ENCODE measurements at regions not wholly inside any gene's neighbourhood (a gene's known extent, or its start where the extent isn't known, plus 50 kb on each side); places are given as distances from the start of the nearest gene placed in this dataset.

DNA sequence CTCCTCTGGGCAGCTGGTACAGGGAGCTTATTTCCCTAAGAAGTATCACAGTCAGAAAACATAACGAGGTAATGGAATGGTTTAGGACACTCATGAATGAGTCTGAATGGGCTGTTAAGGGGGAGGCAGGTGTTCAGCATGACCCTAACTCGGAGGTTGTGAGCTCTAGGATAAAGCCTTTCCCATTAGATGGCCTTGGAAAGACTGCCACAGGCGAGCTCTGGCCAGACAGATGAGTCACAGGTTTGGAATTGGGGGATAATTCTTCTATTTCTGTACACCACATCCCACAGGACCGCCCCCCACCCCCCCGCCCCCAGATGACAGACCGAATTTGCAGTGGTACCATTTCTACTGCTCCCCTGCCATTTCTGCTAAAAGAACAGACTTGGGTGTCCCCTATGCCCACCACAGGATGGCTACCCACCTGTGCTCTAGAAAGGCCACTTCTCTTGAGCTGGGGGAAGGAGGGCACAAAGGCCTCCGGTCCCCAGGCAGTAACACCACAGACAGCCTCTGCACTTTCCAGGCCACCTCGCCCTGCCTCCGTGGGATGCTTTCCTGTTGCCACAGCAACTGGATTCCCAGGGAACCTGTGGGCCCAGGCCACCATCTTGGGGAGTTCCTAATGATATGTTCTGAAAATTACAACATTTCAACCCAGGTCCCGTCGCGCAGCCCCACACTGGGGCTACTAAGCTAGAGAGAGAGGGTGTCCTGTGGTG lies 76.7 kb downstream of the TRIM29 start:
- Histone ChIP-seq H3K9me3 (ENCODE audit: control insufficient read depth in 2 of 2, low read length in 2 of 2) (no peaks in the 10 kb centered on the region), H3K4me3 (ENCODE audit: low read length in 2 of 2) (no peak overlapping the region), H3K9ac (ENCODE audit: low read depth in 1 of 2, low read length in 2 of 2) (no peak overlapping the region), H3K4me1 (ENCODE audit: control insufficient read depth in 2 of 2, insufficient read depth in 2 of 2, low read length in 2 of 2) (no peaks in the 10 kb centered on the region), H3K27me3 (ENCODE audit: control insufficient read depth in 2 of 2, insufficient read depth in 2 of 2, low read length in 2 of 2) (peaks cover 4 to 5% of the 10 kb centered on the region in 2 donors), H3K27ac (ENCODE audit: low read depth in 2 of 2, low read length in 2 of 2) (no peak overlapping the region), H3K36me3 (ENCODE audit: control insufficient read depth in 2 of 2, insufficient read depth in 2 of 2, low read length in 2 of 2) (no peaks in the 10 kb centered on the region)

DNA sequence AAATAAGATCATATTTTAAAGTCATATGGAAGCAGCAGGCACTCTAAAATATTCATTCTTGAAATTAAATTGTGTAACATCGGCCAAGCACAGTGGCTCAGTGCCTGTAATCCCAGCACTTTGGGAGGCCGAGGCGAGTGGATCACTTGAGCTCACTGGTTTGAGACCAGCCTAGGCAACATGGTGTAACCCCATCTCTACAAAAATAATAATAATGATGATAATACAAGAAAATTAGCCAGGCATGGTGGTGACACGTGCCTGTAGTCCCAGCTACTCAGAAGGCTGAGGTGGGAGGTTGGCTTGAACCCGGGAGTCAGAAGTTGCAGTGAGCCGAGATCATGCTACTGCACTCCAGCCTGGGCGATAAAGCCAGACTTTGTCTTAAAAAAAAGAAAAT lies 77.4 kb downstream of the TRIM29 start:
- Histone ChIP-seq H3K36me3 (ENCODE audit: control insufficient read depth in 2 of 2, insufficient read depth in 2 of 2, low read length in 2 of 2) (no peaks in the 10 kb centered on the region), H3K4me3 (ENCODE audit: low read length in 2 of 2) (no peak overlapping the region), H3K27me3 (ENCODE audit: control insufficient read depth in 2 of 2, insufficient read depth in 2 of 2, low read length in 2 of 2) (peaks cover 4 to 5% of the 10 kb centered on the region in 2 donors), H3K9me3 (ENCODE audit: control insufficient read depth in 2 of 2, low read length in 2 of 2) (no peaks in the 10 kb centered on the region), H3K4me1 (ENCODE audit: control insufficient read depth in 2 of 2, insufficient read depth in 2 of 2, low read length in 2 of 2) (no peaks in the 10 kb centered on the region), H3K9ac (ENCODE audit: low read depth in 1 of 2, low read length in 2 of 2) (no peak overlapping the region), H3K27ac (ENCODE audit: low read depth in 2 of 2, low read length in 2 of 2) (no peak overlapping the region)

DNA sequence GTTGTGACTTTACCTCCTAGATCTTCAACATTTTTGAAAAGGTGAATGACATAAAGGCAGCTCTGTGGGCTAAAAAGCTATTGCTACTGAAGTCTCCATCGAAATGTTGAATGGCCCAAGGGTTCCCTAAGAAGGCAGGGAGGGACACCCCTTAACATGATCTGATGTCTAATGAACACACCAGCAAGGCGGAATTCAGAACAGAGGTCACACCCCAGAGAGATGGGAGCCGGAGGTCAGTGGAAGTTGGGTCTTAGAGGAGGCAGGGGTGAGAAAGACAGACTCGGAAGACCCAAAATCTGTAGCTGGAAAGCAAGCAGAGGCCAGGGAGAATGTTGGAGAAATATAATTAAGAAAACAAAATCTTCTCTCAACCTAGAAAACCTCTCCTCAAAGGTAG lies 79.0 kb downstream of the TRIM29 start:
- Histone ChIP-seq H3K27me3 (ENCODE audit: control insufficient read depth in 2 of 2, insufficient read depth in 2 of 2, low read length in 2 of 2) (peaks cover 4% of the 10 kb centered on the region in 2 donors), H3K4me1 (ENCODE audit: control insufficient read depth in 2 of 2, insufficient read depth in 2 of 2, low read length in 2 of 2) (no peaks in the 10 kb centered on the region), H3K4me3 (ENCODE audit: low read length in 2 of 2) (no peak overlapping the region), H3K9me3 (ENCODE audit: control insufficient read depth in 2 of 2, low read length in 2 of 2) (no peaks in the 10 kb centered on the region), H3K27ac (ENCODE audit: low read depth in 2 of 2, low read length in 2 of 2) (no peak overlapping the region), H3K9ac (ENCODE audit: low read depth in 1 of 2, low read length in 2 of 2) (no peak overlapping the region), H3K36me3 (ENCODE audit: control insufficient read depth in 2 of 2, insufficient read depth in 2 of 2, low read length in 2 of 2) (no peaks in the 10 kb centered on the region)

DNA sequence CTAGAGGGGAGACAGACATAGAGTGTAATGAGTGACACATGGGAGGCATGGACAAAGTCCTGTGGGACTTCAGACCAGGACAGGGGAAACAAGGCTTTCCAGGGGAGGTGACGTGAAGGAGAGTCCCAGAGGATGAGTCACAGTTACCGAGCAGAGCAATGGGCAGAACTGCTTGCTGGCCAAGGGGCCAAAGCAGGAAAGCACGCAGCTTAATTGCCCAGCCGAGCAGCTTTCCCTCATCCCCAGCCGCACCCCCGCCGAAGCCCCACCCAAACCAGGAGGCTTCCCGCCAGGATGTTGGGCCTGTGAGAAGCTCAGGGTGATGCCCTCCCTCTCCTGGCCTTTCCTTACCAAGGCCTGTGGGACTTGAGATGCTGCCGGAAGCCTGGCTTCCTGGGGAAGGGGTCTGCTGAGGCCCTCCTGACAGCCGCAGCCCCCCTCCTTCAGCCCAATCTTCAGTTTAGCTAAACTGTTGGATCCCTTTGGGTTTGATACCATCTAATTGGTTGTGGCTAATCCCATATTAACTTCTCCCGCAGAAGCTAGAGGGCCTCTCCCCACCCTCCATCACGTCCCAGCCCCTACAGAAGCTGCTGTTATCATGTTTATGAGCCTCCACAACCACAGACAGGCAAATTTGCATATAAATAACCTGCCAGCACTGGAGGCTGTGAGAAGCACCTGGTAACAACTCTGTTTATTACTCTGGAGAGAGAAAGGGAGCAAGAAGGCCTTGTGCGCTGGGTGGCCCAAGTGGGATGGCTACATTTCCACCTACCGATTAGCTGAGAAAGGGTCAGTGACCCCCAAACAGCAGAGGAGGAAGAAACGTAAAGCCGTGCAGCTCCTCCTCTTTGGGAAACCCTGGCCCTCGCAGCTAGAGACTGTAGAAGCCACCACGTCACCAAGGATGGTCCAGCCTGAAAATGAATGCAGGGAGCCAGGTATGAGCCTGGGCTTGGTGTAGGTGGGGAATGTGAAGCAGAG lies 80.0 kb downstream of the TRIM29 start:
- Histone ChIP-seq H3K27ac (ENCODE audit: low read depth in 2 of 2, low read length in 2 of 2) (no peak overlapping the region), H3K27me3 (ENCODE audit: control insufficient read depth in 2 of 2, insufficient read depth in 2 of 2, low read length in 2 of 2) (peaks cover 0 to 4% of the 10 kb centered on the region in 2 donors), H3K4me3 (ENCODE audit: low read length in 2 of 2) (no peak overlapping the region), H3K9me3 (ENCODE audit: control insufficient read depth in 2 of 2, low read length in 2 of 2) (no peaks in the 10 kb centered on the region), H3K9ac (ENCODE audit: low read depth in 1 of 2, low read length in 2 of 2) (no peak overlapping the region), H3K36me3 (ENCODE audit: control insufficient read depth in 2 of 2, insufficient read depth in 2 of 2, low read length in 2 of 2) (no peaks in the 10 kb centered on the region), H3K4me1 (ENCODE audit: control insufficient read depth in 2 of 2, insufficient read depth in 2 of 2, low read length in 2 of 2) (no peaks in the 10 kb centered on the region)

GRCh38 chr11:120057028-120057330 lies 80.9 kb downstream of the TRIM29 start:
- Histone ChIP-seq H3K9ac (ENCODE audit: low read depth in 1 of 2, low read length in 2 of 2) (no peak overlapping the region), H3K9me3 (ENCODE audit: control insufficient read depth in 2 of 2, low read length in 2 of 2) (no peaks in the 10 kb centered on the region), H3K4me3 (ENCODE audit: low read length in 2 of 2) (no peak overlapping the region), H3K36me3 (ENCODE audit: control insufficient read depth in 2 of 2, insufficient read depth in 2 of 2, low read length in 2 of 2) (no peaks in the 10 kb centered on the region), H3K27me3 (ENCODE audit: control insufficient read depth in 2 of 2, insufficient read depth in 2 of 2, low read length in 2 of 2) (peaks cover 0 to 4% of the 10 kb centered on the region in 2 donors), H3K27ac (ENCODE audit: low read depth in 2 of 2, low read length in 2 of 2) (no peak overlapping the region), H3K4me1 (ENCODE audit: control insufficient read depth in 2 of 2, insufficient read depth in 2 of 2, low read length in 2 of 2) (no peaks in the 10 kb centered on the region)

GRCh38 chr11:120056301-120057027 lies 81.4 kb downstream of the TRIM29 start:
- Histone ChIP-seq H3K27ac (ENCODE audit: low read depth in 2 of 2, low read length in 2 of 2) (no peak overlapping the region), H3K4me1 (ENCODE audit: control insufficient read depth in 2 of 2, insufficient read depth in 2 of 2, low read length in 2 of 2) (no peaks in the 10 kb centered on the region), H3K9ac (ENCODE audit: low read depth in 1 of 2, low read length in 2 of 2) (no peak overlapping the region), H3K9me3 (ENCODE audit: control insufficient read depth in 2 of 2, low read length in 2 of 2) (no peaks in the 10 kb centered on the region), H3K27me3 (ENCODE audit: control insufficient read depth in 2 of 2, insufficient read depth in 2 of 2, low read length in 2 of 2) (peaks cover 0 to 4% of the 10 kb centered on the region in 2 donors), H3K4me3 (ENCODE audit: low read length in 2 of 2) (no peak overlapping the region), H3K36me3 (ENCODE audit: control insufficient read depth in 2 of 2, insufficient read depth in 2 of 2, low read length in 2 of 2) (no peaks in the 10 kb centered on the region)

DNA sequence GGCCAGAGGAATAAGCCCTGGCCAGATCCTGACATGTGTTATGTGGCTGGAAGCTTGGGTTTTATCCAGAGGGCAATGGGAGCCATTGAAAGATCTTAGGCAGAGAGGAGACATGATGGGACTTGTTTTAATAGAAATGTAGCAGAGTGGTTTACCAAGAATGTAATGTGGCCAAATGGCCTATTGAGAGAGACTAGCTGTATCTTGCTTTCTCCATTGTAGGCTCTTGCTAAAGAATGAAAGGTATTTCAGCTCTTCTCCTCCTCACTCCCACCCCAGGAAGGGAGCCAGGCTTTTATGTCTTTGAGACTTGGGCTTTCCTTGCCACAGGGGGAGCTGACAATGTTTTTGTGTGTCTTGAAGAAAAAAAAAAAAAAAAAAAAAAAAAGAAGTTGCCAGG lies 82.3 kb downstream of the TRIM29 start:
- Histone ChIP-seq H3K27ac (ENCODE audit: low read depth in 2 of 2, low read length in 2 of 2) (no peak overlapping the region), H3K36me3 (ENCODE audit: control insufficient read depth in 2 of 2, insufficient read depth in 2 of 2, low read length in 2 of 2) (no peaks in the 10 kb centered on the region), H3K9ac (ENCODE audit: low read depth in 1 of 2, low read length in 2 of 2) (no peak overlapping the region), H3K4me1 (ENCODE audit: control insufficient read depth in 2 of 2, insufficient read depth in 2 of 2, low read length in 2 of 2) (no peaks in the 10 kb centered on the region), H3K4me3 (ENCODE audit: low read length in 2 of 2) (no peak overlapping the region), H3K27me3 (ENCODE audit: control insufficient read depth in 2 of 2, insufficient read depth in 2 of 2, low read length in 2 of 2) (peaks cover 0 to 4% of the 10 kb centered on the region in 2 donors), H3K9me3 (ENCODE audit: control insufficient read depth in 2 of 2, low read length in 2 of 2) (no peaks in the 10 kb centered on the region)

GRCh38 chr11:120054753-120055045 lies 83.2 kb downstream of the TRIM29 start:
- H3K9ac ChIP-seq (ENCODE audit: low read depth in 1 of 2, low read length in 2 of 2) = no peak overlapping the region
- no peak overlapping the region for H3K27ac ChIP-seq (ENCODE audit: low read depth in 2 of 2, low read length in 2 of 2)
- no peak overlapping the region for H3K4me3 ChIP-seq (ENCODE audit: low read length in 2 of 2)
- no peaks in the 10 kb centered on the region for H3K4me1 ChIP-seq (ENCODE audit: control insufficient read depth in 2 of 2, insufficient read depth in 2 of 2, low read length in 2 of 2)
- no peaks in the 10 kb centered on the region for H3K36me3 ChIP-seq (ENCODE audit: control insufficient read depth in 2 of 2, insufficient read depth in 2 of 2, low read length in 2 of 2)
- peaks cover 0 to 4% of the 10 kb centered on the region in 2 donors for H3K27me3 ChIP-seq (ENCODE audit: control insufficient read depth in 2 of 2, insufficient read depth in 2 of 2, low read length in 2 of 2)
- H3K9me3 ChIP-seq (ENCODE audit: control insufficient read depth in 2 of 2, low read length in 2 of 2) = no peaks in the 10 kb centered on the region

DNA sequence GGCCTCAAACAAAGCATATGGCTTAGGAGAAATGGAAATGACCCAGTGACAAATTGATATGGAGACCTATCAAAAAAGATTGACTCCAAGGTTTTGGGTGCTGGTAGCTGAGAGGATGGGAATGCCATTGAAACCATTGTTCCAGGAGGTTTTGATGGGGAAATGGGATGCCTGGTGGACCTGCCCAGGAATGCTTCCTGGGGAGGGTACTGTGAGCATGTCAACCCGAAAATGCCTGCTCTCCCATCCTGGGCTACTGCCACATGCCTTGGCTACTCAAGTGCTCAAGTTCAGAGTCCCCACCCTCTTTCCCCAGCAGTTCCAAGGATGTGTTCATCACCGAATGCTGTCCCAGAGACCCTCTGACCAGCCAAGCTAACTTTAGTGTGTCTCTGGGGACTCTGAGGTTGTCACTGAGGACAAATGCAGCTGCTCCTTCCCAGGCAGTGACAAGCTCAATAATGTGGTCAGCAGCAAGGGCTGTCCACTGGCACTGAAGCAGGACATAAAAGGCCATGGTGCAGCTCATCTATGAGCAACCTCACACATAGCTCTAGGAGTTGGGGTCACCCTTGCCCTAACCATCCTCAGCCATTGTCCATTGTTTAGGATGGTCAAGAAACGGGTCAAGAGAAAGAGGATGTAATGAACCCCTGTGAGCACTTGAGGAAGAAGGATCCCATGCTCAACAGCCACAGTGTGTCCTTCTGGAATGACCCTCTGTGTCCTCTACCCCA lies 83.7 kb downstream of the TRIM29 start:
- peaks cover 0 to 4% of the 10 kb centered on the region in 2 donors for H3K27me3 ChIP-seq (ENCODE audit: control insufficient read depth in 2 of 2, insufficient read depth in 2 of 2, low read length in 2 of 2)
- no peaks in the 10 kb centered on the region for H3K36me3 ChIP-seq (ENCODE audit: control insufficient read depth in 2 of 2, insufficient read depth in 2 of 2, low read length in 2 of 2)
- no peaks in the 10 kb centered on the region for H3K9me3 ChIP-seq (ENCODE audit: control insufficient read depth in 2 of 2, low read length in 2 of 2)
- no peak overlapping the region for H3K9ac ChIP-seq (ENCODE audit: low read depth in 1 of 2, low read length in 2 of 2)
- H3K27ac ChIP-seq (ENCODE audit: low read depth in 2 of 2, low read length in 2 of 2) = no peak overlapping the region
- H3K4me3 ChIP-seq (ENCODE audit: low read length in 2 of 2) = no peak overlapping the region
- no peaks in the 10 kb centered on the region for H3K4me1 ChIP-seq (ENCODE audit: control insufficient read depth in 2 of 2, insufficient read depth in 2 of 2, low read length in 2 of 2)

All from mucosa of rectum (tissue), 2 donors.